ENCODE measurements at regions not wholly inside any gene's neighbourhood (a gene's known extent, or its start where the extent isn't known, plus 50 kb on each side); places are given as distances from the start of the nearest gene placed in this dataset.

GRCh38 chr22:27409299-27409698 is 392.3 kb downstream of the MN1 start:
- TF ChIP-seq, protein P1, sequence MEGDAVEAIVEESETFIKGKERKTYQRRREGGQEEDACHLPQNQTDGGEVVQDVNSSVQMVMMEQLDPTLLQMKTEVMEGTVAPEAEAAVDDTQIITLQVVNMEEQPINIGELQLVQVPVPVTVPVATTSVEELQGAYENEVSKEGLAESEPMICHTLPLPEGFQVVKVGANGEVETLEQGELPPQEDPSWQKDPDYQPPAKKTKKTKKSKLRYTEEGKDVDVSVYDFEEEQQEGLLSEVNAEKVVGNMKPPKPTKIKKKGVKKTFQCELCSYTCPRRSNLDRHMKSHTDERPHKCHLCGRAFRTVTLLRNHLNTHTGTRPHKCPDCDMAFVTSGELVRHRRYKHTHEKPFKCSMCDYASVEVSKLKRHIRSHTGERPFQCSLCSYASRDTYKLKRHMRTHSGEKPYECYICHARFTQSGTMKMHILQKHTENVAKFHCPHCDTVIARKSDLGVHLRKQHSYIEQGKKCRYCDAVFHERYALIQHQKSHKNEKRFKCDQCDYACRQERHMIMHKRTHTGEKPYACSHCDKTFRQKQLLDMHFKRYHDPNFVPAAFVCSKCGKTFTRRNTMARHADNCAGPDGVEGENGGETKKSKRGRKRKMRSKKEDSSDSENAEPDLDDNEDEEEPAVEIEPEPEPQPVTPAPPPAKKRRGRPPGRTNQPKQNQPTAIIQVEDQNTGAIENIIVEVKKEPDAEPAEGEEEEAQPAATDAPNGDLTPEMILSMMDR (IDR thresholded peaks at IDR 0.05; ENCODE audit: low read length): no peak
- no peaks in the 10 kb centered on the region for H3K27me3 ChIP-seq (ENCODE audit: insufficient read depth, low read length)
- H3K79me2 ChIP-seq (ENCODE audit: insufficient read depth, low read length): no peaks in the 10 kb centered on the region
- no peak overlapping the region for H2AFZ ChIP-seq (ENCODE audit: low read length)
- no peaks in the 10 kb centered on the region for H3K9me2 ChIP-seq (ENCODE audit: low read depth, low read length)
- H4K20me1 ChIP-seq (ENCODE audit: insufficient read depth, low read length): no peaks in the 10 kb centered on the region
- H3K4me1 ChIP-seq (ENCODE audit: insufficient read depth, low read length, severe bottlenecking): no peaks in the 10 kb centered on the region
- no peak overlapping the region for H3K9ac ChIP-seq (ENCODE audit: low read length)
- H3K4me2 ChIP-seq (ENCODE audit: low read length): no peak overlapping the region
- H3K27ac ChIP-seq (ENCODE audit: low read depth, low read length, poor library complexity, severe bottlenecking): no peak overlapping the region
- H3K4me3 ChIP-seq (ENCODE audit: low read depth, low read length, poor library complexity, severe bottlenecking): no peak overlapping the region
- H3F3A ChIP-seq (ENCODE audit: insufficient read depth, low read length): no peaks in the 10 kb centered on the region
- no peaks in the 10 kb centered on the region for H3K9me3 ChIP-seq (ENCODE audit: low read length)
- no peaks in the 10 kb centered on the region for H3K36me3 ChIP-seq (ENCODE audit: insufficient read depth, low read length)

DNA sequence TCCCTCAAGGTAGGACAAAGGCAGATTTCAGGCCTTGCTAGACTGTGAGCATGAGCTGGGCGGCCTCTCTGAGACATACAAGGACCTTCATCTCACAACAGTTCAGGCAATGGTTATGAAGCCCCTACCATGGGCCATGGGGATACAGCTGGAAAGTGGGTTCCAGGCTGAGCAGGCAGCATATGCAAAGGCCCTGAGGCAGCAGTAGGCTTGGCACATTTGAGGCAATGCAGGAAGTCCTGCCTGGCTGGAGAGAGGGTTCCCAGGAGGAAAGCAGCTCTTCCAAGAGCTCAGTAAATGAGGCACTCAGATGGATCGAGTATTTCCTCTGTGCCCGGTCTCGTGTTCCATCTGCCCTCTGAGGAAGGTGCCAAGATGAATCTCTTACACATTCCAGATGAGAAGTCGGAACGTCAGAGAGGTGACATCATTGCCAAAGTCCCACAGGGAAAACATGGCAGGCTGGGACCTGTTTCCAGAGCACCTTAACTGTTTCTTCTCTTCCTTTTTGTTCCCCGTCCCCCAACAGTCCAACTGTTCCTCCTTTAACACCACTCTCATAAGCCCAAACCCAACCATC is 388.6 kb downstream of the MN1 start:
- H3K9me3 ChIP-seq (ENCODE audit: low read length): no peaks in the 10 kb centered on the region
- H3K36me3 ChIP-seq (ENCODE audit: insufficient read depth, low read length): no peaks in the 10 kb centered on the region
- H2AFZ ChIP-seq (ENCODE audit: low read length): no peak overlapping the region
- no peaks in the 10 kb centered on the region for H3K9me2 ChIP-seq (ENCODE audit: low read depth, low read length)
- H3K27me3 ChIP-seq (ENCODE audit: insufficient read depth, low read length): no peaks in the 10 kb centered on the region
- TF ChIP-seq, protein P1 (IDR thresholded peaks at IDR 0.05; ENCODE audit: low read length): no peak
- no peak for TF ChIP-seq EZH2 (IDR thresholded peaks at IDR 0.05; ENCODE audit: borderline replicate concordance, low read length)
- H3K4me2 ChIP-seq (ENCODE audit: low read length): no peak overlapping the region
- H3K27ac ChIP-seq (ENCODE audit: low read depth, low read length, poor library complexity, severe bottlenecking): no peak overlapping the region
- no peak overlapping the region for H3K4me3 ChIP-seq (ENCODE audit: low read depth, low read length, poor library complexity, severe bottlenecking)
- no peak overlapping the region for H3K9ac ChIP-seq (ENCODE audit: low read length)
- no peaks in the 10 kb centered on the region for H3F3A ChIP-seq (ENCODE audit: insufficient read depth, low read length)
- no peaks in the 10 kb centered on the region for H3K4me1 ChIP-seq (ENCODE audit: insufficient read depth, low read length, severe bottlenecking)
- no peaks in the 10 kb centered on the region for H3K79me2 ChIP-seq (ENCODE audit: insufficient read depth, low read length)
- no peaks in the 10 kb centered on the region for H4K20me1 ChIP-seq (ENCODE audit: insufficient read depth, low read length)

GRCh38 chr22:27413702-27414101 is 387.9 kb downstream of the MN1 start:
- Histone ChIP-seq H3K4me1 (ENCODE audit: insufficient read depth, low read length, severe bottlenecking) (no peaks in the 10 kb centered on the region), H3K79me2 (ENCODE audit: insufficient read depth, low read length) (no peaks in the 10 kb centered on the region), H3K36me3 (ENCODE audit: insufficient read depth, low read length) (no peaks in the 10 kb centered on the region), H3K9me3 (ENCODE audit: low read length) (no peaks in the 10 kb centered on the region), H3F3A (ENCODE audit: insufficient read depth, low read length) (no peaks in the 10 kb centered on the region), H3K9me2 (ENCODE audit: low read depth, low read length) (no peaks in the 10 kb centered on the region), H3K9ac (ENCODE audit: low read length) (no peak overlapping the region), H4K20me1 (ENCODE audit: insufficient read depth, low read length) (no peaks in the 10 kb centered on the region), H3K27ac (ENCODE audit: low read depth, low read length, poor library complexity, severe bottlenecking) (no peak overlapping the region), H2AFZ (ENCODE audit: low read length) (no peak overlapping the region), H3K27me3 (ENCODE audit: insufficient read depth, low read length) (no peaks in the 10 kb centered on the region), H3K4me3 (ENCODE audit: low read depth, low read length, poor library complexity, severe bottlenecking) (no peak overlapping the region), H3K4me2 (ENCODE audit: low read length) (no peak overlapping the region)
- TF ChIP-seq, protein P1 (IDR thresholded peaks at IDR 0.05; ENCODE audit: low read length): no peak
- no peak for TF ChIP-seq EZH2 (IDR thresholded peaks at IDR 0.05; ENCODE audit: borderline replicate concordance, low read length)

All from OCI-LY1 (cell line).